IPS-NIHi7 (cell line): ENCODE measurements at regions not wholly inside any gene's neighbourhood (a gene's known extent, or its start where the extent isn't known, plus 50 kb on each side); places are given as distances from the start of the nearest gene placed in this dataset.
"Not testable (repeated sequence)": the region's sequence is repeated elsewhere in the genome, so short reads cannot be mapped to it uniquely, and the experiment has no call there.

Source experiments
- DNase-seq: peaks from one replicate; pipeline ENCODE4 v3.0.0; 2012; ENCODE audit warnings: mixed read lengths; ENCODE audit errors: extremely low spot score

- DNase-seq = no peak
Measured at GRCh38 chr1:78247079-78247478, 201.3 kb downstream of the GIPC2 start.

DNA sequence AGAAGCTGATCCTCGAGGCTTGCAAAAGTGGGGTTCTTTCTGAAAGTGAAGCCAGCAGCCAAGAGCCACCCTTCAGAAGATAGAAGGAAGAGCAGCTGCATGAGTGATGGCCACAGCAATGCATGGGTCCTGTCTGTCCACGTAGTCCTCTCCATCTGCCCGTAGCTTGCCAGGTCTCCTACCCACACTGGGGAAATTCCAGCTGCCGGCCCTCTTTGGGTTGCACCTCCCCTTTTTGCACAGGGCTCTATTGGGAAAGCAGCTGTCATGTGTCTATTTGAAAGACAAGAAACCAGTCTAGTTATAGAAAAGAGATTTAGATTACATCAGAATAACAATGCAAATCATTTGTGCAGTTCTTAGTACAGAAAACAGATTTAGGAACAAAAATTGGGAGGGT, 204.4 kb downstream of the GIPC2 start:
- no peak for DNase-seq

DNA sequence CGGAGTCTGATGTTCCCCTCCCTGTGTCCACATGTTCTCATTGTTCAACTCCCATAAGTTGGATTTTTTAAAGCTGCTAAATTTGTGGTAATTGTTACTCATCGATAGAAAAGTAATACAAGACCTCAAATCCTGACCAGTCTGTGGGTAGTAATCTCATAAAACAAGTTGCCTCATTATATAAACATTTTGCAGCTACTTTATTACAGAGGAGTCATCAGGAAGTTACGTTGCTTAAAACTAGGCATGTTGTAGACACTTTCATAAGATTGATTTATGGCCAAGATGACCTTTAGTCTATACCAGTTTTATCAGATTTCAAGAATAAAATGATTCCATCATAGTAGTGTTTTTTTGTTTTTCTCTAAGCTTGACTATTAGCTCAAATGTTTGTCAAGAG, 208.8 kb downstream of the GIPC2 start:
- DNase-seq = no peak

- no peak for DNase-seq
Measured at GRCh38 chr1:78255383-78255782, 209.6 kb downstream of the GIPC2 start.

DNA sequence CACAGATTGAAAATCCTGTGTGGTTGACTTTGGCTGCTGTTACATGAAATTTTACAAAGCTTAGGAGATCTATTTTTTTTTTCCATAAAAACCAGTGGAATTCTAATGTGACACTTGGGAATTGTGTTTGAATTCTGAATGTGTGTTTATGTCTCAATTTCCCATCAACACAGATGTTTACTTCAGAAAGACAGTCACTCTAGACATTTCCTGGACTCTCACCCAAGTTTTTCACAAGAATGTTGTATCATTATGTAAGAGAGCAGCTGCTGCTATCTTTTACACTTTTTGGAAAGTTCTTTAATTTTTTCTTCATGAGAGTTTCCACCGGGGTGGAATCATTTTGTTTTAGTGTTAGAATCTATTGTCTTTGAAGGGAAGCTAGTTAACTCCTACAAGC, 210.1 kb downstream of the GIPC2 start:
- DNase-seq = no peak

GRCh38 chr1:78263459-78263858, 217.7 kb downstream of the GIPC2 start:
- DNase-seq = no peak

- no peak for DNase-seq
Measured at GRCh38 chr1:78263946-78264345, 218.2 kb downstream of the GIPC2 start.

DNA sequence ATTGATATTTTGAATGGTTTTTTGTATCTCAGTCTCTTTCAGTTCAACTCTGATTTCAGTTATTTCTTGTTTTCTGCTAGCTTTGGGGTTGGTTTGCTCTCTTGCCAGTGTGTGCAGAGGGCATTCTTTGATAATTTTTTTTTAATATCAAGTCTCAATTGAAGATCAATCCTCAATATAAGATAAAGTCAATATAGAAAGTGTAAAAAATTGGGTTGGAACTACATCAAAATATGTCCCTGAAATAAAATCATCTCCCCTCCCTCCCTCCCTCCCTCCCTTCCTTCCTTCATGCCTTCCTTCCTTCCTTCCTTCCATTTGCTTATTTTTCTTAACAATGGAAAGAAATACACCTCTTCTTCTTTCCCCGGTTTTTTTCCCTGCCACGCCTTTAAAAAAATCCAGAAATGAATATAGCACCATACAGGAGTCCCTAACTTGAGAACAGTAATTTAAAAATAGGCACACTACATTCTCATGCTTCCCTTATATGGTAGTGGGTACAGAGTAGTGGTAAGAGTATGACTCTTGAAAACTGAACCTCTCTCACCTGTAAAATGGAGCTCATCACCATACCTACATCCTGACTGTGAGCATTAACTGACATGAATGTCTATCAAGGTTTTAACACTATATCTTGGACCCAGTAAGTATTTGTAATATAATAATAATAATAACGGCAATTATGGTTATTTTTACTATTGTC, 221.9 kb downstream of the GIPC2 start:
- no peak for DNase-seq

GRCh38 chr1:78269591-78269990, 221.2 kb upstream of the PTGFR start:
- DNase-seq = no peak

DNA sequence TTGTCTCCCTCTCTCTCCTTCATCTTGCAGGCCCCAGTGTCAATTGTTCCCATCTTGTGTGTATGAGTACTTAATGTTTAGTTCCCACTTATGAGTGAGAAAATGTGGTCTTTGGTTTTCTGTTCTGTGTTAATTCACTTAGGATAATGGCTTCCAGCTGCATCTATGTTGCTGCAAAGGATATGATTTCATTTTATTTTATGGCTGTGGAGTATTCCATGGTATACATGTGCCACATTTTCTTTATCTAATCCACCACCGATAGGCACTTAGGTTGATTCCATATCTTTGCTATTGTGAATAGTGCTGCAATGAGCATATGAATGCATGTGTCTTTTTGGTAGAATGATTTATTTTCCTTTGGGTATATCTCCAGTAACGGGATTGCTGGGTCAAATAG, 219.4 kb upstream of the PTGFR start:
- not testable (repeated sequence) for DNase-seq

GRCh38 chr1:78274814-78275213, 216.0 kb upstream of the PTGFR start:
- DNase-seq = no peak

DNA sequence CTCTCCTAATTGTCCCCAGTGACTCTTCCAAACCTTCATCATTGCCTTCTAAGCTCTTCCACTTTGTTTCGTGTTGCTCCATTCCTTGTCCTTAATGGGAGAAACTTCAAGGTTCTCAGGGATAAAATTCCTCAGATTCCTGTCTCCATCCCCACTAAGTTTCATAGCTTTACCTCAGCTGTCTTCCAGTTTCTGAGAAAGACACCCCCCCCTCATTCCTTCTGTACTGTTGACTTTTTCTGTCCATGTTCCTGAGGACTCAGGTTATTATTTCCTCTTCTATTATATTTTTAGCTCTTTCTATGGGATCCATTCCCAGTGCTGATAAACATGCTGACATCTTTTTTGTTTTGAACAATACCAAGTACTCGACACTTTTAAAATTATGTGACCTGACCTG, 215.3 kb upstream of the PTGFR start:
- DNase-seq = no peak

DNA sequence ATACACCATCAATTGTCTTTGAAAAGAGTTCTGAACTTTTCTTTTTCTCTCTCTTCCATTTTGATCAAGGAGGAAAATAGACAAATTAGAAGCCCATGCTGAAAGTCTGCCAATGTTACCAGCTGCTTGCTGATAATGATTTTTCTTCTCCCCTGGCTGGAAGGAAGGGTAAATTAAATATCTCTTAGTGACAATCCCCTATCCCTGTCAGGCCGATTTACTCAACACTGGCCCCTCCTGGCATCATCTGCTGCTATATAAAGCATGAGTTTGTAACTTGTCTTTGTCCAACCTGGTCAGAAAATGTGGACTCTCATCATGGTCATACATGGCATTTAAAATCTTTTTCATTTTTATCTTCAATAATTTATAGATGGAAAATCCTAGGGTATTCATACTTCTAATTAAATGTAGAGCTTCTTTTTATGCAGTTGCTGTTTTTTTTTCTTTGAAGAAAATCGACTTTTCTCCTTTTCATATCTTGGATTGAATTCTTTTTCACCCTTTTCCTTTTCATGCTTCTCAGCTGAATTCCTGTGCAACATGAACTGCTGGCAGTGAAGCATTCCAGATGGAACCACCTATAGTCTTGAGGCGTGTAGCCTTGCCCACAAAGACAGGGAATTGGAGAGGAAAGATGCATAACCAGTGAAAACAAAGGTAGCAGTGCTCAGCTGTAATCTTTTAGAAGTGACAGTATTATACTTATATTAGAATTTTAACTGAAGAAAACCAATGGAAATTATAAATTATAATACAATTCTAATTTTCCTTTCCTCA, 214.7 kb upstream of the PTGFR start:
- no peak for DNase-seq

- no peak for DNase-seq
Measured at GRCh38 chr1:78277253-78277652, 213.5 kb upstream of the PTGFR start.

DNA sequence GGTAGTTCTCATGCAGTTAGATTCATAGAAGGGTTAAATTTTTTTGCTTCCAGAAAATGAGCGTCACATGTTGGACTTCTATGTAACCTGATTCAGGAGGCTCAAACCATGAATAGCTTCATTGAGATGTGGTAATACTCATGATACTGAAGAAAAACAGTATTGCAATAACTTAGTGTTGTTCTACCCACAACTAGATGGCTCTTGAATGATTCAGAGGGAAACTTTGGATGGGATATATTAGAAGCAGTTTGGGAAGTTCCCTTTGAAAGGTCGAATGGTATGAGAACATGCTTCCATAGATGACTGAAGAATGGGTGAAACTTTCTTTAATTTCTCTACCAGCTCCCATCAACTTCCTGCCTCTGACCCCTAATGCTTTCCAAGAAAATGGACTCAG, 211.7 kb upstream of the PTGFR start:
- no peak for DNase-seq

DNA sequence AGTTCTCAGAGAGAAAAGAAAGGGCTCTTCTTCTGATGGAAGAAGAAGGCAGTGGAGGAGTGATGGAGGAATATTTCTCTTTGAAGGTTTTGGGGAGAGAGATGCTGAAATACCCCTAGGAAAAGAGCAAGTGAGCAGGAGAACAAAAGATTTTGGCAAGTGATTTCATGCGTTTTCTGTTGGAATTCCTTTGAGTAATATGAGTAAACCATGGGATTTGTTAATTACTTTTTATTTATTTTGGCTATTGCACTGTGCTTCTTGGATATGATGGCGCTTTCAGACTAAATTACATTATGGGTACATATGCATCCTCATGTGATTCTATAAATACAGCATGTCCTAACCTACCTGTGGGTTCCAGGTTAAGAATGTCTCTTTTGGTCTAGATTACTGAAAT, 210.1 kb upstream of the PTGFR start:
- DNase-seq = no peak

DNA sequence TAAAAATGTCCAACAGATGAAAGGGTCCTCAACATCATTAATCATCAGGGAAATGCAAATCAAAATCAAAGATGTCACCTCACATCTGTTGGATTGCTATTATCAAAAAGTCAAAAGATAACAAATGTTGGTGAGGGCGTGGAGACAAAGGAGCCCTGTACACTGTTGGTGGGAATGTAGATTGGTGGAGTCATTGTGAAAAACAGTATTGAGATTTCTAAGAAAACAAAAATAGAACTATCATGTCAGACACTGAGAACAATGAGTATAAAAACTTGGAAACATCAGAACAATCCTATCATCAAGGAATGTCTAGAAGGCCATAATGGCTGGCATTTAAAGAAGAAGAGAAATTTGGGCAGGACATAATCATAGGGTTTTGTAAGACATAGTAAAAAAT, 209.2 kb upstream of the PTGFR start:
- DNase-seq = no peak

DNA sequence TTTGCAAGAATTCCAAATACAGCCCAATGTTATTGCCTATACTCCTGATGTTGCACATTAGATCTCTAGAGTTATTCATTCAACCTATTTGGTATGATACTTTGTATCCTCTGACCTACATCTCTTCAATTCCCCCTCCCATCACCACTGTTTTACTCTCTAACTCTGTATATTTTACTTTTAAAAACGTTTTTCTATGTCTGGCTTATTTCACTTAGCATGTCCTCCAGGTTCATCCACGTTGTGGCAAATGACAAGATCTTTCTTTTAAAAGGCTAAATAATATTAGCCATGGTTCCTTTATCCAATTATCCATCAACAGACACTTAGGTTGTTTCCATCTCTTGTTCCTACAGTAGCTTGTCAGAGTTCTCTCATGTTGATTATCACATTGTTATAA, 207.1 kb upstream of the PTGFR start:
- DNase-seq = no peak

DNA sequence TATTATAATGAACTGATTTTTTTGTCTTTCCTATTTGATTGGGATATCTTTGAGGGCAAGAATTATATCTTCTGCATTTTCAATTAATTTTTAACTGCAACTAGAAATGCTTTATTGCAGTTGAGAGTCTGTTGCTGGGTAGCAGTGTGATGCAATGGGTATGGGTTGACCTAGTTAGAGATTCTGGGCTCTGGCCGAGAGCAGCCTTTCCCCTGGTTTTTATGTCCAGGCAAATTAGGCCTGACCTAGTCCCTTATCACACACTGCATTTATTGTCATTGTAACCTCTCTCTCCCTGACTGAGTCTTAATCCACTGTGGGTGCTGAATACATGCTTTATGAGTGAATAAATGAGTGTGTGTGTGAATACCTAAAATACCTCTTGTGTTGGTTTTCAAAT, 206.4 kb upstream of the PTGFR start:
- DNase-seq = no peak

DNA sequence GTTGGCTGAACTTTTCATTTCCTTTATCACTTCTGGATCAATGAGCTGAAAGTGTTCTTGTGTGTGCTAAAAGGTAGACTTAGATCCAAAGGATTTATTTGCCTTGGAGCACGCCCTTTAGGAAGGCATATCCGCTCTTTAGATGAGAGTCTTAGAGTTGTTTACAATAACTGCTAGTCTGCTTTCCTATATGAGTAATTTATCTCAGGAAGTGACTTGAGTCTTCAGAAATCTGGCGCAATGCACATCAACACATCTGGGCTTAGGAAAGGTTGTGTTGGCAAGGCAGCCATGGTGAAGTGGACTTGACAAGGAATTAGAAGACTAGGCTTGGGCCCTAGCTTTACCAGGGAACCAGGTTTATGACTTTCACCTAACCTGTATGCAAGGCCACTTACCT, 204.1 kb upstream of the PTGFR start:
- DNase-seq = no peak

DNA sequence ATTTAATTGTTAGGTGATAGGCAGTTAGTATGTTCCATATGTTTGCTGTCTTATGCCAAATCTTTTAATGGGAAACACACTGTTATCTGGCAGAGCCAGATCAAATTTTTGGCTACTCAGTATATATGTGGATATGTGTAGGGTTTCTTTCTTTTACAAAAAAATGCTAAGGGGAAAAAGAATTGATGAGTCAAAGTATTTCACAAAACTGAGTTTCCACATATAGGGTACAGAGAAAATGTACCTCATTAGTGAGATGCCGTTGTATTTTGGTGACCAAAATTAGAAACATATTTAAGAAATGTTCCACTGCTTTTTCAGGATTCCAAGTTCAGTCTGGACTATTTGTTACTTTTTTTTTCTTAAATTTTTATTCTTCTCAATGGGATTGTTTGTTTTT, 201.2 kb upstream of the PTGFR start:
- no peak for DNase-seq

DNA sequence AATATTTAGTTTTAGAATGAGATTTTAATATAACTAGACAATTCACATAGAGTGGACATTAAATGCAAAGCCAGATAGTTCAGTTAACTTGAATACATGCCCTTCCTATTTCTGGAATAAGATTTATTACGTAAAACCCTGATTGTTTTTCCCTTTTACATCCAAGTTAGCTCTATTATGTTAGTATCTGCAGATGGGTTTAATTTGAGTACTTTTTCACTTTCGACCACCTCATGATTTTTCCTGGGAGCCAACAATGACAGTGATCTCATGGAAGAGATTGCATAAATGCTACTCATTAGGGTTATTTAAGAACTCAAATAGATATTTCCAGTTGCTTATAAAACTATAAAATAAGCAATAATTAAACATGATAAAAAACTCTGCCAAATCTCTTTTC, 199.4 kb upstream of the PTGFR start:
- DNase-seq = no peak

GRCh38 chr1:78291872-78292271, 198.9 kb upstream of the PTGFR start:
- DNase-seq = no peak

GRCh38 chr1:78292361-78292760, 198.4 kb upstream of the PTGFR start:
- DNase-seq = no peak
